Astrocyte (in vitro differentiated cells and primary cell): ENCODE measurements at regions not wholly inside any gene's neighbourhood (a gene's known extent, or its start where the extent isn't known, plus 50 kb on each side); places are given as distances from the start of the nearest gene placed in this dataset.

Experiments
- CTCF ChIP-seq: IDR thresholded peaks from 2 replicates; pipeline ENCODE4 v1.5.1; 2011; ENCODE audit warnings: low read depth, mild to moderate bottlenecking, inconsistent platforms, low read length, moderate library complexity; ENCODE audit not compliant: insufficient read depth
- EZH2 ChIP-seq: IDR thresholded peaks from 2 replicates; pipeline ENCODE4 v1.6.1; 2012; ENCODE audit warnings: mild to moderate bottlenecking, low read length, inconsistent platforms; ENCODE audit not compliant: insufficient read depth

DNA sequence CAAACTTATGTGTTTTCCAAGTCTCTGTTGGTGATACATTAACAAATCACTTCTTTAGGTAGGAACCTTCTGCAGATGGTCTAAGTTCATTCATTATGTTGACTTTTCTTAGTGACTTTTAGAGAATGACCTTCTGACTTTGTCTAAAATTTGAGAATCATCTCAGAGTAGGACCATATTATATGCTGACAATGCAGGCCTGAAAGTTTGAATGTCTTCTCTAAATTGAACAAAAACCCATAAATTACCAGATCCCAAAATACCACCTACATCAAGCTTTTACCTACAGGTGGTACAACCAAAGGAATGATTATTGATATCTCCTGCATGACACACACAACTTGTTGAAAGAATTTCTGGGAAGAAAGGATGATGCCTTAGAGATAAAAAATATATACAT is 191.5 kb downstream of the SOD2 start:
- TF ChIP-seq CTCF (no peak), EZH2 (no peak)
